HEK293 (cell line): ENCODE measurements at regions not wholly inside any gene's neighbourhood (a gene's known extent, or its start where the extent isn't known, plus 50 kb on each side); places are given as distances from the start of the nearest gene placed in this dataset.

Source experiments
- CTCF ChIA-PET: fragments of 350-600 bp; formaldehyde crosslinking; extraction: SDS; loops from one replicate; lab custom pipeline; 2021; ENCODE audit warnings: antibody characterized with exemption; lab: Yijun Ruan, JAX
- POLR2A ChIA-PET: fragments of 300-600 bp; formaldehyde crosslinking; extraction: SDS; loops from one replicate; lab custom pipeline; 2020; ENCODE audit warnings: antibody characterized with exemption, inconsistent platforms; lab: Yijun Ruan, JAX
- H3K27ac ChIP-seq: fragments of 200-500 bp; sonication (Bioruptor generic); 2 replicates; pipeline ENCODE4 v1.5.1; 2014; ENCODE audit warnings: low read depth, low read length, control low read depth, inconsistent platforms; ENCODE audit errors: extremely low read depth
- H3K36me3 ChIP-seq, 2 experiments: fragments of 200-500 bp in 1 of 2; sonication (Bioruptor generic) in 1 of 2; 1 replicate in 1 of 2; 2 replicates in 1 of 2; pipeline ENCODE4 v1.5.1; 2014 to 2017; ENCODE audit warnings: inconsistent platforms in 2 of 2, low read length in 2 of 2; ENCODE audit not compliant: control insufficient read depth in 2 of 2, insufficient read depth in 1 of 2
- H3K4me1 ChIP-seq: fragments of 200-500 bp; sonication (Bioruptor generic); 2 replicates; pipeline ENCODE4 v1.5.1; 2014; ENCODE audit warnings: mild to moderate bottlenecking, low read length, inconsistent platforms; ENCODE audit not compliant: control insufficient read depth, insufficient read depth
- H3K4me3 ChIP-seq: 2 replicates; pipeline ENCODE4 v1.5.1; 2011; ENCODE audit warnings: low read depth, mild to moderate bottlenecking, control low read depth, low read length, moderate library complexity
- H3K9me3 ChIP-seq: fragments of 200-500 bp; sonication (Bioruptor generic); 2 replicates; pipeline ENCODE4 v1.5.1; 2014; ENCODE audit warnings: low read depth, low read length, inconsistent platforms; ENCODE audit not compliant: control insufficient read depth, insufficient read depth
- HOXA7 ChIP-seq: sonication (generic); formaldehyde crosslinking; IDR thresholded peaks from 2 replicates; pipeline ENCODE4 v1.8.1; 2022; ENCODE audit warnings: missing genetic modification reagents, borderline replicate concordance
- MZF1 ChIP-seq: fragments of 450-650 bp; formaldehyde crosslinking; IDR thresholded peaks from 2 replicates; pipeline ENCODE4 v1.5.1; 2017; ENCODE audit warnings: missing biosample characterization, missing genetic modification characterization, borderline replicate concordance
- SETDB1 ChIP-seq: IDR thresholded peaks from one replicate; pipeline ENCODE4 v1.6.1; 2017; ENCODE audit warnings: mild to moderate bottlenecking, low read length, moderate library complexity, mixed read lengths; ENCODE audit not compliant: insufficient read length
- SP7 ChIP-seq: fragments of 450-650 bp; formaldehyde crosslinking; IDR thresholded peaks from 2 replicates; pipeline ENCODE4 v1.5.1; 2016; ENCODE audit warnings: missing biosample characterization, missing genetic modification characterization
- TRIM28 ChIP-seq: IDR thresholded peaks from 2 replicates; pipeline ENCODE4 v1.6.1; 2011; ENCODE audit warnings: low read length, control low read depth, borderline replicate concordance
- ZNF202 ChIP-seq: fragments of 450-650 bp; formaldehyde crosslinking; IDR thresholded peaks from 2 replicates; pipeline ENCODE4 v1.5.1; 2016; ENCODE audit warnings: missing biosample characterization, missing genetic modification characterization, borderline replicate concordance
- ZNF211 ChIP-seq: fragments of 450-650 bp; formaldehyde crosslinking; IDR thresholded peaks from 2 replicates; pipeline ENCODE4 v1.5.1; 2016; ENCODE audit warnings: low read depth, missing biosample characterization, missing genetic modification characterization
- ZNF394 ChIP-seq: fragments of 450-650 bp; formaldehyde crosslinking; IDR thresholded peaks from 2 replicates; pipeline ENCODE4 v1.5.1; 2016; ENCODE audit warnings: missing biosample characterization, missing genetic modification characterization, mild to moderate bottlenecking, moderate library complexity, borderline replicate concordance
- ZNF416 ChIP-seq: fragments of 450-650 bp; formaldehyde crosslinking; IDR thresholded peaks from 2 replicates; pipeline ENCODE4 v1.5.1; 2016; ENCODE audit warnings: missing biosample characterization, missing genetic modification characterization
- ZNF501 ChIP-seq: fragments of 450-650 bp; formaldehyde crosslinking; IDR thresholded peaks from 2 replicates; pipeline ENCODE4 v1.5.1; 2016; ENCODE audit warnings: missing biosample characterization, missing genetic modification characterization
- ZNF521 ChIP-seq: fragments of 450-650 bp; formaldehyde crosslinking; IDR thresholded peaks from 2 replicates; pipeline ENCODE4 v1.5.1; 2017; ENCODE audit warnings: missing biosample characterization, mild to moderate bottlenecking, missing genetic modification characterization
- ZNF529 ChIP-seq: fragments of 450-650 bp; formaldehyde crosslinking; IDR thresholded peaks from 2 replicates; pipeline ENCODE4 v1.5.1; 2017; ENCODE audit warnings: missing genetic modification characterization, missing biosample characterization; ENCODE audit not compliant: insufficient replicate concordance
- ZNF571 ChIP-seq: fragments of 450-650 bp; formaldehyde crosslinking; IDR thresholded peaks from 2 replicates; pipeline ENCODE4 v1.5.0; 2017; ENCODE audit warnings: missing biosample characterization, missing genetic modification characterization
- ZNF660 ChIP-seq: fragments of 450-650 bp; IDR thresholded peaks from 2 replicates; pipeline ENCODE4 v1.5.1; 2018; ENCODE audit warnings: missing biosample characterization, mild to moderate bottlenecking, missing genetic modification characterization
- ZSCAN23 ChIP-seq: fragments of 450-650 bp; formaldehyde crosslinking; IDR thresholded peaks from 2 replicates; pipeline ENCODE4 v1.5.1; 2016; ENCODE audit warnings: missing biosample characterization, missing genetic modification characterization
- TF ChIP-seq, protein P1 (sequence below): fragments of 450-650 bp; formaldehyde crosslinking; IDR thresholded peaks from 2 replicates; pipeline ENCODE4 v1.5.1; 2017; ENCODE audit warnings: missing biosample characterization, missing genetic modification characterization
- TF ChIP-seq, protein P2 (sequence below): fragments of 450-650 bp; formaldehyde crosslinking; IDR thresholded peaks from 2 replicates; pipeline ENCODE4 v1.5.0; 2017; ENCODE audit warnings: missing biosample characterization, missing genetic modification characterization, borderline replicate concordance
- TF ChIP-seq, protein P3 (sequence below): fragments of 450-650 bp; formaldehyde crosslinking; IDR thresholded peaks from 2 replicates; pipeline ENCODE4 v1.5.1; 2016; ENCODE audit warnings: missing biosample characterization, missing genetic modification characterization, borderline replicate concordance
- TF ChIP-seq, protein P4 (sequence below): fragments of 450-650 bp; formaldehyde crosslinking; IDR thresholded peaks from 2 replicates; pipeline ENCODE4 v1.5.1; 2016; ENCODE audit warnings: missing biosample characterization, missing genetic modification characterization

DNA sequence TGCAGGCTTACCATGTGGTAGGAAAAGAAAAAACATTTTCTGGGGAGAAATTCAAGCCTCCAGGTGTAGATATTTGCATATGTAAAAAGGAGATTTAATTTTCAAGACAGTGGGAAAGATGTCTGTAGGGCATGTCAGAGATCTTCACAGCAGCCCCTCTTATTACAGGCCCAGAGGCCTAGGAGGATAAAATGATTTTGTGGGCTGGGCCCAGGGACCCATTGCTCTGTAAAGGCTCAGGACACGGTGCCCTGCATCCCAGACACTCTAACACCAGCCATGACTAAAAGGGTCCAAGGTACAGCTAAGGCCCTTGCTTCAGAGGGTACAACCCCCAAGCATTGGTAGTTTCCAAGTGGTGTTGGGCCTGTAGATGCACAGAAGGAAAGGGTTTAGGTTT, 680.1 kb downstream of the IGSF11 start (continued):
- TF ChIP-seq, protein P1, sequence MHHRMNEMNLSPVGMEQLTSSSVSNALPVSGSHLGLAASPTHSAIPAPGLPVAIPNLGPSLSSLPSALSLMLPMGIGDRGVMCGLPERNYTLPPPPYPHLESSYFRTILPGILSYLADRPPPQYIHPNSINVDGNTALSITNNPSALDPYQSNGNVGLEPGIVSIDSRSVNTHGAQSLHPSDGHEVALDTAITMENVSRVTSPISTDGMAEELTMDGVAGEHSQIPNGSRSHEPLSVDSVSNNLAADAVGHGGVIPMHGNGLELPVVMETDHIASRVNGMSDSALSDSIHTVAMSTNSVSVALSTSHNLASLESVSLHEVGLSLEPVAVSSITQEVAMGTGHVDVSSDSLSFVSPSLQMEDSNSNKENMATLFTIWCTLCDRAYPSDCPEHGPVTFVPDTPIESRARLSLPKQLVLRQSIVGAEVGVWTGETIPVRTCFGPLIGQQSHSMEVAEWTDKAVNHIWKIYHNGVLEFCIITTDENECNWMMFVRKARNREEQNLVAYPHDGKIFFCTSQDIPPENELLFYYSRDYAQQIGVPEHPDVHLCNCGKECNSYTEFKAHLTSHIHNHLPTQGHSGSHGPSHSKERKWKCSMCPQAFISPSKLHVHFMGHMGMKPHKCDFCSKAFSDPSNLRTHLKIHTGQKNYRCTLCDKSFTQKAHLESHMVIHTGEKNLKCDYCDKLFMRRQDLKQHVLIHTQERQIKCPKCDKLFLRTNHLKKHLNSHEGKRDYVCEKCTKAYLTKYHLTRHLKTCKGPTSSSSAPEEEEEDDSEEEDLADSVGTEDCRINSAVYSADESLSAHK (tag by site-specific recombination), result no peak
- no peak for TF ChIP-seq ZNF501 (tag by site-specific recombination)
- TF ChIP-seq ZNF660 (tag by site-specific recombination), result no peak
- TF ChIP-seq ZNF202 (tag by site-specific recombination), result no peak
- no peak for TF ChIP-seq ZNF394 (tag by site-specific recombination)

DNA sequence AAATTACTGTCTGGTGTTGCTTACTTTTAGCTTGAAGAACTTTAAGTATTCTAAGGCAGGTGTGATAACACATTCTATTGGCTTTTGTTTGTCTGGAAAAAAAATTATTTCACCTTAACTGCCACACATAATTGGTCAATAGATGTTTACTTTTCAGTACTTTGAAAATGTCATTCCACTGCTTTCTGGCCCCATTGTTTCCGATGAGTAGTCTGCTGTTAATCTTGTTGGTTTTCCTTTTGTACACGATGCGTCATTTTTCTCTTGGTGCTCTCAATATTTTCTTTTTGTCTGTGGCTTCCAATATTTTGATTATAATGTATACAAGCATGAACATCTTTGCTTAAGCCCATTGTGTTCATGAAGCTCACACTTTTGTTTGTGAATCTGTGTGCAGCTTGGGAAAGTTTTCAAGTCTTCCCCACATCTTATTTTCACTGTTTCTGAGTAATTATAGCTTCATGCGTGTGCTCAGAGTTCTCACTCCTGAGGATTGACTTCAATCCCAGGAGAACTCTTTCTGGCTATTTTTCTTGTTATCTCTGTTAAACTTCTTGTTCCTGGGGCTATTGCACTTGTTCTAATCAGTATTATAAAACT, 664.7 kb downstream of the IGSF11 start:
- TF ChIP-seq, protein P2, sequence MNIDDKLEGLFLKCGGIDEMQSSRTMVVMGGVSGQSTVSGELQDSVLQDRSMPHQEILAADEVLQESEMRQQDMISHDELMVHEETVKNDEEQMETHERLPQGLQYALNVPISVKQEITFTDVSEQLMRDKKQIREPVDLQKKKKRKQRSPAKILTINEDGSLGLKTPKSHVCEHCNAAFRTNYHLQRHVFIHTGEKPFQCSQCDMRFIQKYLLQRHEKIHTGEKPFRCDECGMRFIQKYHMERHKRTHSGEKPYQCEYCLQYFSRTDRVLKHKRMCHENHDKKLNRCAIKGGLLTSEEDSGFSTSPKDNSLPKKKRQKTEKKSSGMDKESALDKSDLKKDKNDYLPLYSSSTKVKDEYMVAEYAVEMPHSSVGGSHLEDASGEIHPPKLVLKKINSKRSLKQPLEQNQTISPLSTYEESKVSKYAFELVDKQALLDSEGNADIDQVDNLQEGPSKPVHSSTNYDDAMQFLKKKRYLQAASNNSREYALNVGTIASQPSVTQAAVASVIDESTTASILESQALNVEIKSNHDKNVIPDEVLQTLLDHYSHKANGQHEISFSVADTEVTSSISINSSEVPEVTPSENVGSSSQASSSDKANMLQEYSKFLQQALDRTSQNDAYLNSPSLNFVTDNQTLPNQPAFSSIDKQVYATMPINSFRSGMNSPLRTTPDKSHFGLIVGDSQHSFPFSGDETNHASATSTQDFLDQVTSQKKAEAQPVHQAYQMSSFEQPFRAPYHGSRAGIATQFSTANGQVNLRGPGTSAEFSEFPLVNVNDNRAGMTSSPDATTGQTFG, result no peak
- TF ChIP-seq SETDB1, result peak; percentile 93
- peak; percentile 98 for TF ChIP-seq TRIM28
- POLR2A ChIA-PET, result no interaction called here

DNA sequence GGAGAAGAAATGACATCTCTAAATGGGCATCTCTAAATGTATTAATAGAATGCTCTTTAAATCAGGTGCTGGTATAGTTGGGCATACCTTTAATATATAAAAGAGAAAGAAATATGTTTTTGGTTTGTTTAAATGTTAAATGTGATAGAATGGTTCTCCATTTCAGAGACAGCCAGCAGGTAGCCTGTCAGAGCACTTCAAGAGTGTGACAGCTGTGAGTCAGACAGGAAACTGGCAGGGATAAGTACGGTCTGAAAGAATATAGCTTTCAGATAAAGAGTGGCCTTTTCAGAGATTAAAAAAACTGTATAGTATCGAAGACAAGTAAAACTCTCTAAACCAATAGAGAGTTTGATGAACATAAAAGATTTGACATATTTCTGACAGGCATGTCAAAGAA, 654.1 kb downstream of the IGSF11 start:
- Histone ChIP-seq H3K27ac (no peak overlapping the region), H3K9me3 (no peaks in the 10 kb centered on the region), H3K4me3 (no peak overlapping the region), H3K4me1 (no peaks in the 10 kb centered on the region), H3K36me3 (no peaks in the 10 kb centered on the region)
- ChIA-PET POLR2A (no interaction called here), CTCF (no interaction called here)
- TF ChIP-seq SP7 (tag by site-specific recombination) (no peak), ZNF660 (tag by site-specific recombination) (no peak), HOXA7 (CRISPR knock-in tag) (no peak), ZNF416 (tag by site-specific recombination) (no peak), MZF1 (tag by site-specific recombination) (no peak), ZNF571 (tag by site-specific recombination) (no peak), ZNF211 (no peak), ZSCAN23 (tag by site-specific recombination) (no peak), ZNF529 (tag by site-specific recombination) (no peak), ZNF521 (tag by site-specific recombination) (no peak)
- TF ChIP-seq, protein P3, sequence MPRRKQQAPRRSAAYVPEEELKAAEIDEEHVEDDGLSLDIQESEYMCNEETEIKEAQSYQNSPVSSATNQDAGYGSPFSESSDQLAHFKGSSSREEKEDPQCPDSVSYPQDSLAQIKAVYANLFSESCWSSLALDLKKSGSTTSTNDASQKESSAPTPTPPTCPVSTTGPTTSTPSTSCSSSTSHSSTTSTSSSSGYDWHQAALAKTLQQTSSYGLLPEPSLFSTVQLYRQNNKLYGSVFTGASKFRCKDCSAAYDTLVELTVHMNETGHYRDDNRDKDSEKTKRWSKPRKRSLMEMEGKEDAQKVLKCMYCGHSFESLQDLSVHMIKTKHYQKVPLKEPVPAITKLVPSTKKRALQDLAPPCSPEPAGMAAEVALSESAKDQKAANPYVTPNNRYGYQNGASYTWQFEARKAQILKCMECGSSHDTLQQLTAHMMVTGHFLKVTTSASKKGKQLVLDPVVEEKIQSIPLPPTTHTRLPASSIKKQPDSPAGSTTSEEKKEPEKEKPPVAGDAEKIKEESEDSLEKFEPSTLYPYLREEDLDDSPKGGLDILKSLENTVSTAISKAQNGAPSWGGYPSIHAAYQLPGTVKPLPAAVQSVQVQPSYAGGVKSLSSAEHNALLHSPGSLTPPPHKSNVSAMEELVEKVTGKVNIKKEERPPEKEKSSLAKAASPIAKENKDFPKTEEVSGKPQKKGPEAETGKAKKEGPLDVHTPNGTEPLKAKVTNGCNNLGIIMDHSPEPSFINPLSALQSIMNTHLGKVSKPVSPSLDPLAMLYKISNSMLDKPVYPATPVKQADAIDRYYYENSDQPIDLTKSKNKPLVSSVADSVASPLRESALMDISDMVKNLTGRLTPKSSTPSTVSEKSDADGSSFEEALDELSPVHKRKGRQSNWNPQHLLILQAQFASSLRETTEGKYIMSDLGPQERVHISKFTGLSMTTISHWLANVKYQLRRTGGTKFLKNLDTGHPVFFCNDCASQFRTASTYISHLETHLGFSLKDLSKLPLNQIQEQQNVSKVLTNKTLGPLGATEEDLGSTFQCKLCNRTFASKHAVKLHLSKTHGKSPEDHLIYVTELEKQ (tag by site-specific recombination), result no peak
- TF ChIP-seq, protein P4, sequence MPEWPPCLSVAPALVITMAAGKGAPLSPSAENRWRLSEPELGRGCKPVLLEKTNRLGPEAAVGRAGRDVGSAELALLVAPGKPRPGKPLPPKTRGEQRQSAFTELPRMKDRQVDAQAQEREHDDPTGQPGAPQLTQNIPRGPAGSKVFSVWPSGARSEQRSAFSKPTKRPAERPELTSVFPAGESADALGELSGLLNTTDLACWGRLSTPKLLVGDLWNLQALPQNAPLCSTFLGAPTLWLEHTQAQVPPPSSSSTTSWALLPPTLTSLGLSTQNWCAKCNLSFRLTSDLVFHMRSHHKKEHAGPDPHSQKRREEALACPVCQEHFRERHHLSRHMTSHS (tag by site-specific recombination), result no peak

More for the DNA sequence above, 664.7 kb downstream of the IGSF11 start:
- Histone ChIP-seq H3K27ac (no peak overlapping the region), H3K4me3 (no peak overlapping the region), H3K36me3 (no peaks in the 10 kb centered on the region), H3K9me3 (no peaks in the 10 kb centered on the region), H3K4me1 (no peaks in the 10 kb centered on the region)
- CTCF ChIA-PET, result interaction anchor here (0.6 kb wide), 1 partner anchor 514 kb away, joined by 3 read pairs; no protein-coding TSS in a partner anchor
